ENCODE measurements at regions not wholly inside any gene's neighbourhood (a gene's known extent, or its start where the extent isn't known, plus 50 kb on each side); places are given as distances from the start of the nearest gene placed in this dataset.

DNA sequence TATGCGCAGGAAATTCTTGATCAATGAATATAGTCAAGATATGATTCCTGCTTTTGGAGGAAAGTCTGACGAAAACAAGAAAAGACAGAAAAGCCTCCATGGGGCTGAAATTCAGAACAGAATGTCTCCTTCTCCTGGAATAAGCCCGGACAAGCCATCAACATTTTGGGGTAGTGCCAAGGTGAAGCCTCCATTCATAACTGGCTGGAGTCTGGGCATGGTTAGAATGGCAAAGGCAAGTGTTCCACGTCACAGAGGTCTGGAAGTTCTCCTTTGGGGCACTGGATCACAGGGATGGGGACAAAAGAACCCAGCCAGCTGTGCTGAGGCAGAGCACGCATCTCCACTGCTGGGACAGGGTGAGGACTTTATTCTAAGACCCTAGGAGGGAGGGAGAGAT lies 505.7 kb downstream of the CMPK2 start:
- no peak for DNase-seq

DNA sequence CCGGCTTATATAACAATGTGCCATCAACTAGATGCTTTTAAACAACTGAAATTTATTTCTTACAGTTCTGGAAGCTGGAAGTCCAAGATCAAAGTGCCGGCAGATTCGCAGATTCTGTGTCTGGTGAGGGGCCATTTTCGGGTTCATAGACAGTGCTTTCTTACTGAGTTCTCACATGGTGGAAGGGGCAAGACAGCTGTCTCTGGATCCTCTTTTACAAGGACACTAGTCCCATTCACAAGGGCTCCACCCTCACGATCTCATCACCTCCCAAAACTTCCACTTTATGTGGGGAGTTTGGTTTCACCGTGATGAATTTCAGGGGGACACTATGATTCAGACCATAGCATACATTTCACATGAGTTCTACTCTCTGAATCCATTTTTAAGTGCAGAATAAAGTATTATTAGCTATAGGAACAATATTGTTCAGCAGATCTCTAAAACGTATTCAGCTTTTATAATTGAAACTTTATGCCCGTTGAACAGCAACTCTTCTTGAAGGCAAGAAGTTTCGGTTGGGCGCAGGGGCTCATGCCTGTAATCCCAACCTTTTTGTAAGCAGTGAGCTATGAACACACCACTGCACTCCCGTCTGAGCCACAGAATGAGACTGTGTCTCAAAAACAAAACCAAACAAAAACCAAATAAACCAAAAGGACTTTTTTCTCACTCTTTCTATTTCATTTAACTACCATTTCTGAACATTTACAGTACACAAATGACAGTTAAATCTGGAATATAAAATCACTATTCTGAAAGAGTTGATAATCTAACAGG lies 502.8 kb downstream of the CMPK2 start:
- DNase-seq, result no peak

DNA sequence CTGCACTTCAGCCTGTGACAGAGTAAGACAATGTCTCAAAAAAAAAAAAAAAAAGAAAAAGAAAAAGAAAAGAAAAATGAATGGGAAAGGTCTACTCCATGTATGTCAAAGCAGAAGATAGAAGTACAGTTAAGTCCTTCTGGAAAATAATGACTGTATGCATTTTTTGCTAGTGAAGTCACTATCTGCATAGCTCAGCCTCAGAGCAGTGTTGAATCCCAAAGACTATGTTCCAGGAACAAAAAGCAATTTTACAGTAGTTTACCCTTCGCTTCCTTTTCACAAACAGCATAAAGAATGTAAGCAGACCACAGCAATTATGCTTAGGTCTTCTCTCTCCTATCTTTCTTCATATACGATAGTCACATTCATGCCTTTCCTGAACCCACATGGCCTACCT lies 497.4 kb downstream of the CMPK2 start:
- no peak for DNase-seq

DNA sequence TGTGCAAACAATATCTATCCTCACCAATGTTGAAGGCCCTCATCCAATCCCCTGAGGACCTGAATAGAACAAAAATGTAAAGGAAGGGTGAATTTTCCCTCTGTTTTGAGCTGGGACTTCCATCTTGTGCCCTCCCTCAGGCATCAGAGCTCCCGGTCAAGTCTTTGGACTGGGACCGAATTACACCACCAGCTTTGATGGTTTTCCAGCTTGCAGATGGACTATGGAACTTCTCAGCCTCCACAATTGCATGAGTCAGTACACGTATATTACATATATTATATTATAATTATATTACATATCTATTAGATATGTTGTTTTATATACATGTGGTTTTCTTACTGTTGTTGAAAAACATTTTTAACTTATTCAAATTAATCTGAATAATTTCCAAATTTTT lies 496.4 kb downstream of the CMPK2 start:
- DNase-seq, result no peak

DNA sequence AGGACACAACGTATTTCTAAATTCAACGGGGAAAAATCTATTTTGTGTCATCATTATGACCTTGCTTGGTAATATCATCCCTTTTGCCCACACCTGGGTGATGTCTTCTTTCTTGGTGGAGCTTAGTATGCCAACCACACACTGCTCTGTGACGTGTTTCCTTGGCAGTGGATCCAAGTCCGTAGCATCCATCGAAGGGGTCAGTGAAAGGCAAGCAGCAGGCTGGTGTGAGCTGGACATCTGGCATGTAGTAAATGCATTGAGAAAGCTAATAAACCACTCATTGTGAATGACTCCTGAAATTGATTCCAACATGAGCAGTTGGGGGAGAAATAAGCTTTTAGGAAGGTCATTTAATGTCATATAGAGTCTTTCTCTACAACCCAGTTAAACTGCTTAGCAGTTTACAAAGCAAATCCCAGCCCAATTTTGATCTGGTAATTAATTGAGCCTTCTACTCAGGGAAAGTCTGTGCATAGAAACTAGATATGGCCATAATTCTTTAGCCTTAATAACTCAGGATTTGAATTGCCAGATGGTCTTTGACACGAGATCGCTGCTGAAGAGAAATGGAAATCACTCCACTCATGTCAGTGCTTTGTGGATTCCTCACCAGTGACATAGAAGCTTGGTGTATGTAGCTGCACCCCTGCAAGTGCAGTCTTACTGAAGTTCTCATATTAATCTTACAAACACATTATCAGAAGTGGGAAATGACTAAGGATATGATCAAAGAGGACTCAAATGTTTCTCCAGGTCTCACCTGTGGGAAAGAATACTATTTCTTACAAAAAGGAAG lies 494.8 kb downstream of the CMPK2 start:
- peak; percentile 46 for DNase-seq

DNA sequence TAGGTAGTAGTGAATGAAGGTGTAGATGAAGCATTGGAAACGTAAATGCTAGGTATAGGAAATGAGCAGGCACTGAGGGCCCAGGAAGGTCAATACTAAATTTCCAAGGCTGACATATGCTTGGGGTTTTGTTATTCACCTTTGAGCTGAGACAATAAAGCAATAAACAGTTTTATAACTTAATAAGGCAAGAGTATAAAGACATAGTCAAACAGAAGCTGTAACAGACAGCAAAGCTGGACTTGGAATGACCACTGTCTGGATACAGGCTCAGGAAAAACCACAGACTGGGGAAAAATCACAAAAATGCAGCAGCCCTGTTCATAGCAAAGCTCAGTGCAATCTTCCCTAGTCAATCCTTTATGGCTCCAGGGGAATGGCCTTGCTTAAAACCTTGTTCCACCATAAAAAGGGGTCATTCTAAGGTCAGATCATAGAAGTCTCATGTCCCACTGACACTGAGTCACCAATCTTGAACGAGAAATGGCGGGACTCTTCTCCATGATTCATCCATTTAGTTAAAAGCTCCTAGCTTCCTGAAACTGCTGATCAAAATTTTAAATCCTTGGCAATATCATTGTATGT lies 493.3 kb downstream of the CMPK2 start:
- peak; percentile 45 for DNase-seq

DNA sequence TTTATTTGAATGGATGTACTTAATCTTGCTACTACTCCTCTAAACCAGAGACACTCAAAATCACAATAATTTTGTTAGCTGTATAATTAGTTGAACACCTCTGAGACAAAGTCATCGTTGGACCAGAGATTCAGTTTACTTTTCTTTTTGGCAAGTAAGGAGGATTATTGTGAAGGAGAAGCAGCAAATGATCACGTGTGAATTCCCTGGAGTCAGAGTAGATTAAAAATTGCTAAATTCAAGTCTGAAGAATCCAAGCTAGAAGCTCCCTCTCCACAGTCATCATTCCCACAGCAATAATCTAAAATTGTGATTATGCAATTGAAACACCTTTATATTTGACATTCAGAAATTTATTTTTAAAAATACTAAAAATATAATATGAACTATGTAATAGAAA lies 484.4 kb downstream of the CMPK2 start:
- no peak for DNase-seq

DNA sequence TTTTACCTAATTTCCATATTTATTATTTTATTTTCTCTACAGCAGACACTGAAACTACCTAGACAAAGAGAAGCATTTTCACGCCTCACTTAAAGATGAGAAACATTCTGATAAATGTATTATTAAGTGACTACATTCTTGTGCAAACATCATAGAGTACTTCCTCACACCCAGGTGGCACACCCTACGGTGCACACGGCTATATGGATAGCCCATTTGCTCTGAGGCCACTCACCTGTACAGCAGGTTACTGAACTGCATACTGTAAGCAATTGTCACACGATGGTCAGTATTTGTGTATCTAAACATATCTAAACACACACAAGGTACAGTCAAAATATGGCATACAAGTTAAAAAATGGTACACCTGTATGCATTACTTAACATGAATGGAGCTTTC lies 481.4 kb downstream of the CMPK2 start:
- DNase-seq, result no peak

DNA sequence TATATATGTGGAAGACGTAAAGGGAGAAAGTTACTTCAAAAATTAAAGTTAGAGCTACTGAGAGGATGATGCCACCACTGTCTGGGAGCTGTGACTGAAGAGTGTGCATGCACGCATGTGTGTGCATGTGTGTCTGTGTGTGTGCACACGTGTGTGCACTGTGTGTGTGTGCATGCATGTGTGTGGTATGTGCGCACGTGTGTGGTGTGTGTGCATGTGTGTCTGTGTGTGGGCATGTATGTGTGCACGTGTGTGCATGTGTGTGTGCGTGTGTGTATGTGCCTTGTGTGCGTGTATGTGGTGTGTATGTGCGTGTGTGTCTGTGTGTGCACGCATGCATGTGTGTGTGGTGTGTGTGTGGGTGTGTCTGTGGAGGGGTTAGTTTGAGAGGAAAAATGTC lies 473.4 kb downstream of the CMPK2 start:
- no peak for DNase-seq

DNA sequence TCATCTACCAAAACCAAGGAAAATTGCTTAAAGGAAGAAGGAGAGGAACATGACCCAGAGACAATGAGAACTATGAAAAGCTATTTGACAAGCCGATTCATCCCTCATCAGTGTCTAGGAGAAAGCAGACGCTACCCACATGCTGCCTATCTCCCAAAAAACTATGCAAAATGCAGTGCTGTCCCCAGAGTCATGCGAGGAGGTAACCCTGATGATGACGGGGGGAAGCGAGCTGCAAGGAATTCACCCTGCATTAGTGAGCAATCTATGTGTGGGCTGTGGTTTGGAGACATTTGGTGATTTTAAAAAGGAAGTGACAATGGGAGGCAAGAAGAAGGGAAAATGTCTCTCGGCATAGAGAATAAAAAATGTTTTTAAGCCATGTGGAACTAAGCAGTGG lies 472.7 kb downstream of the CMPK2 start:
- no peak for DNase-seq

DNA sequence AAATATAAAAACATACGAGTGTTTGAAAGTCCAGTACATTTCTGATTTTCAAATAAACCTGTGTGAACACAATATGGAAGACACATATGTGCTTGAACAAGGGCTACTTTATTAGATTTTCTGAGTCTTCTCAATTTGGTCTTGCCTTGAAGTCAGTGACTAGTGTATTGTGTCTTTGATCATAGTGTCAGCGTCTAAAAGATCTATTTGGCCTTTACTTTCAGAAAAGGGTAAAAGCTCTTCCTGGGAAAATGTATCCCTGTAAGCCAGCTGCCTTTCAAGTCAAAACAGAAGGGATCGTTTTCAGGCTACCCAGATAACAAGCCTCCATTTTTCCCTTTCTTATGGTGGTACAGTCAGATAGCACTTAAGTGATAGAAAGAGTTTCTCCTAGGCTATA lies 471.9 kb downstream of the CMPK2 start:
- no peak for DNase-seq

DNA sequence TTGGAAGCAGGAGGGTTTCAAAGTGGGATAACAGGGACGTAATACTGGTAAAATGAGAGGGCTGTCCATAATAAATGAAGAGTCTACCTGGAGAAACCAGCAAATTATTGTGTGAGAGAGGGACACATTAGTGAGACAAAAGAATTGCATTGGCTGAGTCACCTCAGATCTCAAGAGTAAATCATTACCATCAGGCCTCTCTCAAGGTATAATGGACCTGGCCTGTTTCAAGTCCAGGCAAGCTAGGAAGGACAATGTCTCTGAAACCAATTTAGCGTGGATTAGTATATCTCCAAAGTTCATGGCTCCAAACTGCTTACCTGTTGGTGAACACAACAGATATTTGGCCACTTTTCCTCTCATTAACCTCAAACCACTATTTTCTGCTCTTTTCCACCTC lies 471.4 kb downstream of the CMPK2 start:
- no peak for DNase-seq

DNA sequence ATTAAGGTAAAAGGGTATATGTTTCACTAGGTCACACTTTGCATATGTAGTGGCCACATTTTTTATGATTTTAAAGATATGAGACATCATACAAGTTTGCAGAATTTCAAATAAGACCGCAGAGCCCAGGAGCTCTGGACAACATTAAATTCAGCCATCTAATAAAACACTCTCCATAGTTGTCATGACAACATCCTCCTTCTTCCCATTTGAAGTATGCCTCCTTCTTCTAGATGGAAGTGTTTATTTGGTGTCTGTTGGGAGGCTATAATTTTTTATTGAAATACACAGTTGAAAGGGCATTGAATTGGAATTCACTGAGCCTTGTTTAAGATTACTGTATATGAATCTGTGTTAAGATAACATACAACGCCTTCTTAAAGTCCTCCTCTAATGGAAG lies 467.3 kb downstream of the CMPK2 start:
- no peak for DNase-seq

DNA sequence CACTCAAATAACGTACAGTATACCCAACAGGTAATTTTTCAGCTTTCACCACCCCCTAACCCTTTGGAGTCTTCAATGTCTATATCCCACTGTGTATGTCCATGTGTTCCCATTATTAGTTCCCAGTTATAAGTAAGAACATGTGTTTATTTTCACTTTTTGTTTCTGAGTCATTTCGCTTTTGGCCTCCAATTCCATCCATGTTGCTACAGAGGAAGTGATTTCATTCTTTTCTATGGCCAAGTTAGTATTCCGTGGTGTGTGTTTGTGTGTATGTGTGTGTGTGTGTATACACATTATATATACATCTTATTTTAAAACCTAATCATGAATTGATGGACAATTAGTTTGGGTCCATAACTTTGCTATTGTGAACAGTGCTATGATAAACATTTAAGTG lies 464.4 kb downstream of the CMPK2 start:
- DNase-seq, result no peak

DNA sequence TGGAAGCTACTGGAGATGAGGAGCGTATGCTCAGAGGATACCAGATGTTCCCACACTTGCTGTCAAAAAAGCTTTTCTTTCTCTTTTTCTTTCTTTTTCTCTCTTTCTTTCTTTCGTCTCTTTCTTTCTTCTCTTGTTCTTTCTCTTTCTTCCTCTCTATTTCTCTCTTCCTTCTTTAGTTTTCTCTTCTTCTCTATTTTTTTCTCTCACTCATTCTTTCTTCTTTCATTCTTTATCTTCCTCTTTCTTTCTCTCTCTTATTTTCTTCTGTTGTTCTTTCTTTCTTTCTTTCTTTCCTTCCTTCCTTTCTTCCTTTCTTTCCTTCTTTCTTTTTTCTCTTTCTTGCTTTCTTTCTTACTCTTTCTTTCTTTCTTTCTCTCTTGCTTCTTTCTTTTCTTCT lies 457.6 kb downstream of the CMPK2 start:
- DNase-seq, result no peak

DNA sequence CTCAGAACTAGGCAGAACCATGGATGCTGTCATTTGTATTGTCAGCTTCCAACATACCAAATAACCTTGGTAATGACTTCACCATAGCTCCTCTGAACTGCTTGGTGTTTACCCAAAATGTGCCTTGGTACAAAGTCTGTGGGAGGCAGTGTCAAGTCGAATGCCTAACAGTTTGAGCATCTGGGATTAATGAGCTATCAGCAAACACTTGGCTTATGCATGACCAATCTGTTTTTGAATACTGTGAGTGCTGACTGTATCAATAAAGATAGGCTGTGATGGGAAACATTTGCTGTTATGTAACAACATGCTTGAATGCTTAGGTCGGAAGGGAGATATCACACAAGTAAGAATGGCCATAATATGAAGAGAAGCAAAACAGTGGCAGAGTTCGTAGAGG lies 455.4 kb downstream of the CMPK2 start:
- no peak for DNase-seq

DNA sequence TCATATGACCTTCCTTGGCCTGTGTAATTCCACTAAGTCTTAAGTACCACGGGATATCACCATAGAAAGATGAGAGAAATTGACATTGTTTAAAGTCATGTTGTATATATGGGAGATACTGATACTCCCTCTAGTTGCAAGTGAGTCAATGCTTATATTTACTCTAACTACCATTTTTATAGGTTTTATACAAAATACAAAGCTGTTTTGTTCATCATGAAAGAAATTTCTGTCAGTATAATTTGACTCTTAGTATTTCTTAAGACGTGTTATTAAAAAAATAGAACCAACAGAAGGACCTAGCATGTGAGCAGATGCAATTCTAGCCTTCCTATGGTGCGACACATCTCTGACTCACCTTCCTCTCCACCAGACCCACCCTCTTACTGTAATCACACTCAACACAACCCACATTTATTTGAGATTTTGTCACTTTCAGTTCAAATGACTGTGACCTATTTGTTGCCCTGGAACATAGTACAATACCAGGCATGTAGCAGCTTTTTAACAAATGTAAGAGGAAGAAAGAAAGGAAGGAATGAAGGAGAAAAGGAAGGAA lies 453.1 kb downstream of the CMPK2 start:
- DNase-seq, result no peak

DNA sequence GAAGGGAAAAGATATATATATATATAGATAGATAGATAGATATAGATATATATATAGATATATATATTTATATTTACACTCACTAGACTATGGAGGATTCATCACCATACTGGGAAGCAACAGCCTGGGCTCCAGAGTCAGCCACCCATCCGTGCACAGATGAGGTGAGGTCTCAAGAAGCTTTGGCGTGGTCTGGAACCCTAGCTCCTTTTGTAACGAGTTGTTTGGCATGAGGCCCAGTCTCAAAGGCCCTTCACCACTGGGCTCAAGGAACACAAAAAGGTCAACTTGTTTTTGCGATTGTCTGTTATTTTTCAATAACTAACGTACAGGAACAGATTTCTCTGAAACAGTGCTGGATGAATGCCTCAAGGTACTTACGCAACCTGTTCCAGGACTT lies 448.7 kb downstream of the CMPK2 start:
- no peak for DNase-seq

DNA sequence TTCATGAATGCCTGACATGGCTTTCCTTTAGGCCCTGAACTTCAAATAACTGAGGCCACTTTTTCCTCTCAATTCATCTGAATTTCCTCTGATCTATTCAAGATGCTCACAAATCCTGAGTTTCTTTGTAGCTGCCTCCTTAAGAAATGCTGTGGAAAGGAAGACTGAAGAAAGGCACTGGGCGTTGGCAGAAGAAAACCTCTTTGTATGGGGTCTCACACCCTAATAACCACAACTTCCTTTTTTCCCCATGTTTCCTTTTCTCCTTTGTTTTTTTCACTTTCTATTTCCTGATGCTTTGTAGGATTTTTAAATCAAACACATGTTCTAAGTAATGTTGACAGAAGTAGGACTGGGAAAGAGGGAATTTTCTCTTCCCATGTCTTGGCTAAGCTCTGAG lies 447.4 kb downstream of the CMPK2 start:
- peak; percentile 29 for DNase-seq

DNA sequence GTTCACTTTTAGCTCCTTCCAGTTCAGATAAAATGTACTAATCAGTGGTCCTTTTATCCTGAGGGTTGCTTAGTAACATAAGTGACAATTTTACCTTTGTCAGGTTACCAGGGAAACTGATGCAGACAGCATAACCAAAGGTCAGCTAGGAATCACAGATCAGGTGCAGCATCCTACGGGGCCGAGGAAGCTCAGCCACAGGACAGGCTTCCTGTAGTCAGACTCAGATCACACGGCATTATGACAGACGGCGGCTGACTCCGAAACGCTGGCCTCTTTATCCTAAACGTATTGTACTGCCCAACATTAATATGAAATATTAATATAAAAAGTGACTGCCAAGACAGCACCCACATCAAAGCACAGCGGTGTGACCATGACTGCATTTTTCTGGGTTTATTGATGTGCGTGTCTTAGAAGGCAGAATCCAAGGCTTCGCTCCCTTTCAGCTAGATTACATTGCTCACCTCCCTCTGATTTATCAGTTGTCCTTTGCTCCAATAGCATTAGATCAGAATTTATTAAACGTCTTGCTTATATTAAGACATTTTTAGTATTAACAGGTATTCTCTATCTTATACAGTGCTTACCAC lies 444.5 kb downstream of the CMPK2 start:
- DNase-seq, result no peak

DNA sequence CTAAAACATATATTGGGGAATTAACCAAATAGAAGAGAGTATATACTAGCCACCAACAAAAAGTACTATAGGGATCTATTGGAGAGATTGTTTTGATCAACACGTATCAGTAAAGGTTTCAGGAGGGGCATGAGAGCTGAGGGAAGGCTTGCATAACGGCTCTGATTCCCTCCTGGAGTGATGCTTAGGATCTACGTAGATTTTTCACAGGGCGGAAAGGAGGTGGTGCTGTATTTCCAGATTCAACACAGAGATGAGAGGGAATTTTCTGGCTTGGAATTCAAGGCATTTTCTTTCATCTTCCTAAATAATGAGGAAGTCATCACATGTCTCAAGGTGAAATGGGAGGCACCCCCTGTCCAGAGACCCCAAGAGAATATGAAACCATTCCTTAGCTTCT lies 443.8 kb downstream of the CMPK2 start:
- DNase-seq, result no peak

DNA sequence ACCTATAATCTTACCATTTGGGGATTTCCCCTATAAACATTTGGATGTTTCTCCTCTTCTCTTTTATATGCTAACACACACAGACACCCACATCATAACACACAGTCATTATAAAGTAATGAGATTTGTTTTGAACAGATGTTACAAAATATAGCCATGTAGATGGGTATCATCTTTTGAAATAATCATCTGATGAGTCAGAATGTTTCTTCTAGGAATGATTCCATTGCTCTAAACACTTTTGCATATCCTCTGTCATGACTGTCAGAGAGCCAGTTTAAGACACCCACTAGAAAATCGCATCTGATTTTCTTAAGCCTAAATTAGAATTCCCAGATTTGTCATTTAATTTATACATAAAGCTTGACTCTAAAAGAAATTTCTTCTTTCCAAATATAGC lies 442.6 kb downstream of the CMPK2 start:
- DNase-seq, result no peak

DNA sequence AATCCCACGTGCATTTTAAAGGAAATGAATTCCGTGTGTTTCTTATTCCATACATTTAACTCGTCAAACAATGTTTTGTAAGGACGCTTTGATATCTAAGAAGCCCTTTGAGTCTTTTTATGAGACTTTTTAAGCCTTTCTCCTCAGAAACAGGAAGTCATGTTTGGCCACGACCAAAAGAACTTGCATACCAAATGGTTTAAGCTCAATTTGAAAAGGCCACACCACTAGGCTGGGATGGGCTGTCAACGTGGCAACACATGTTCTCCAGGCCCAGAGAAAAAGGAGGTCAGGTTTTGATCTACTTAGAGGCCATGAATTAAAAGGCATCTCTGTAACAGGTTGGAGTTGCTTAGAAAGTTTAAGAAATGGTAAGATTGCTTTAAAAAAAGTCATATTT lies 441.8 kb downstream of the CMPK2 start:
- DNase-seq, result peak; percentile 34

DNA sequence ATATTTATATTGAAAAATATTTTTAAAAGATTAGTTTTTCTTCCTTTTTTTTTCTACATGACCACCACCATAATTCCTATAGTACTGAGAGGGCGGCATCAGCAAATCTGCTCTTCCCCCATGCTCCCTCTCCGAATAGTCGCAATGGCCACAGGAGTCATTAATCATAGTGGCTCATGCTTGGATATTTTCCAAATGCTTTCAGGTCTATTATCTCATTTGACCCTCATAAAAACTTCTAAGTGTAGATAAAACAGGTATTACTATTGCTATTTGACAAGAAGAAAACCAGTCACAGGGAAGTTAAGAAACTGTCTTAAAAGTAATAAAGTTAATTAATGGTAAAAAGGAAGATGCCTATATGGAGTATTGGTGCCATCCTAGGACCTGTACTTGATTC lies 440.7 kb downstream of the CMPK2 start:
- no peak for DNase-seq
